Activated naive CD4-positive, alpha-beta T cell treated with anti-CD3 and anti-CD28 coated beads, Interleukin-2, amount 50 U/mL, for 16 hours (primary cell): ENCODE measurements at regions not wholly inside any gene's neighbourhood (a gene's known extent, or its start where the extent isn't known, plus 50 kb on each side); places are given as distances from the start of the nearest gene placed in this dataset.

ENCODE experiments used
- DNase-seq: peaks from one replicate; pipeline ENCODE4 v3.0.0-alpha.2; 2020

DNA sequence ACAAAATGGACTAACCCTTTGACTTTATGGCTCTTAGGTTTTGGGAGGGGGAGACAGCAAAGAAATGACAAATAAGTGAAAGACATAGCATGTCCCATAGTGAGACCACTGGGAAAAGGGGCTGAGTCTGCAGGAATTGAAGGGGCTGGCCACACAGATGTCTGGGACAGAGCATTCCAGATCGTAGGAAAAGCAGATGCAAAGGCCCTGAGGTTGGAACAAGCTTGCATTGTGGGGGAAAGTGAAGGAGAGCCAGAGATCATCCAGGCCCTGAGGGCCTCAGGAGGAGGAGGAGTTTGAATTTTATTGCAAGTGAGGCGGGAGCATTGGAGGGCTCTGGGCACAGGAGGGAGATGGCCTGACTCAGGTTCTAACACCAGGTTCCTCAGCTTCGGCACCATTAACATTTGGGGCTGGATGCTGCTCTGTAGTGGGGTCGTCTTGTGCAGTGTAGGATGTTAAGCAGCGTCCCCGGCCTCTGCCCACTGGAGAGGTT lies 97.5 kb downstream of the CEBPB start:
- no peak for DNase-seq

DNA sequence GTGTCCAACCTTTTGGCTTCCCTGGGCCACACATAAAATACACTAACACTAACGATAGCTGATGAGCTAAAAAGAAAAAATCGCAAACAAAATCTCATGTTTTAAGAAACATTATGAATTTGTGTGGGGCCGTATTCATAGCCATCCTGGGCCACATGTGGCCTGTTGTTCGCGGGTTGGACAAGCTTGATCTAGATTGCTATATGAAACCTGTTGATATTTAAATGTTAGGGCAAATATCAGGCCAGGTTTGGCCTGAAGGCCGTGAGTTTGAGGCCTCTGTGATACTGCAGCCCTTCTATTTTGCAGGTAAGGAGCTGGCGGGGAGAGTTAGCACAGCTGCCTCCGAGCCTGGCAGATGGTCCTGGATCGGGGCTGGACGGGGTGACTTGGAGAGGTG lies 99.0 kb downstream of the CEBPB start:
- no peak for DNase-seq

DNA sequence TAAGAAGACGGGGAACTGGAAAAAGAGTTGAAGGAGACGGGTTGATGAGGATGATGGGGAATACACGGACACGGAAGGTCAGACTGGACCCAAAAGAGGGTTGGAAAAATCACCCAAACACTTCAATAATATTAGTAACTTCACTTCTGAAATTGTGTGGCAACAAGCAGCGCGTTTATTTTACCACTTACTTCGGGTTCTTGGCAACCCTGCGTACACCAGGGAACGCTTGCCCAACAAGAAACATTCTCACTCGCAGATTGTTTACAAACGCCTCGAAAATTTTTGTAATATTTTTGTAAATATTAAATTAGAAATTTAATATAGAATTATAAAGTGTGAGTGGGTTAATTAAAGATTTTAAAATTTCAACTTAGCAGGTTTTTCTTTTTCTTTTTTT lies 99.5 kb downstream of the CEBPB start:
- DNase-seq: no peak

GRCh38 chr20:50290808-50291207 lies 100.2 kb downstream of the CEBPB start:
- DNase-seq: no peak

DNA sequence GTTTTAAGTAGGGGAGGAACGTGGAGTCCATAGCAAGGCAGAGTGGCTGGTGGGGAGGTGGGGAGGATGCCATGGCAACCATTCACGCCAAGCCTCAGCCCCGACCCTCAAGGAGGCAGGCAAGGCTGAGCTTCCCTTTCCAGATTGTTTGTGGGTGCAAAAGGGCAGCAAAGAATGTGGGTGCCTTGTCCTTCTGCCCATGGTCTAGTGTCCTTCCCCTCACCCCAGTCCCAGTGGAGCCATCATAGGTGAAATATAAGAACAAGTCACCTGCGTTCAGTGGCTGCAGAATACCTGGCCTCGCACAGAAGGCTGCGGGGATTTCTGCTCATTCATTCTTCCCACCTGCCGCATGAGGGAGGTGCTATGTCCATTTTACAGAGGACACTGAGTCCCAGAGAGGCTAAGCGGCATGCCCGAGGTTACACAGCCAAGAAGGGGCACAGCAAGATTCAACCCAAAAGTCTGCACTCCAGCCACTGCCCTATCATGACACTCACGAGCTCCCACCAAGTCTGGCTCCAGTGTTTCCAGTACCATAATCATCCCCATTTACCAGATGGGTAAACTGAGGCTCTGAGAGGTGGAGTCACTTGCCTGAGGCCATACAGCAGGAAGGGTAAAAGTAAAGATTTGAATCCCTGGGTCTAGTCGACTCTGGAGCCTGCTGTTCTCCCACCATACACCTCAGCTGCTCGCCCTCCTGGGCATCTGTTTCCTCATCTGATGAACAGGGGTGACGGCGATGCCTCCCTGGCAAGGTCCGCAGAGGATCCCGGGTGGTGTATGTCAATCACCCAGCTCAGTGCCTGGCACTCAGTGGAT lies 100.8 kb downstream of the CEBPB start:
- no peak for DNase-seq

DNA sequence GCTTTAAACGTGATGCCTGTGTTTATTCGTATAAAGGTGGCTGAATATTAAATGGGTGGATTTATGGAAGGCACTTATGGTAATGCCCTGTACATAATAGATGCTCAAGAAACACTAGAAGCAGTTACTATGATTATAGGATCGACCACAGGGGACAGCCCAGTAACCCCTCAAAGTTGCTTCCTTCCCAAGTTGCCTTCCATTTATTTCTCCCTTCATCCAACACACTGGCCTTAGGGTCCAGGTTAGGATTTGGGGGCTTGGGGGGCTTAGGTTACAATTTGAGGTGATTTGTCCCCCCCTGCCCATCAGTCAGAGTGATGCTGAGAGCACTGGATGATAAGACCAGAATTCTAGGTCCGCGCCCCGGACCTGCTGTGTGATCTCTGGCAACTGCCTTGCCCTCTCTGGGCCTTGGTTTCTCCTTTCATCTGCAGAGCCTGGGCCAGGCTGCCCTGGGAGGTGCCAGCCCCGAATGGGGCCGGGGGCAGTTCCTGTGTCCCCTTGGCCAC lies 101.5 kb downstream of the CEBPB start:
- no peak for DNase-seq

- DNase-seq: no peak
Observed at GRCh38 chr20:50292591-50293283, 102.1 kb downstream of the CEBPB start.

GRCh38 chr20:50293284-50294139 lies 102.9 kb downstream of the CEBPB start:
- no peak for DNase-seq

GRCh38 chr20:50294164-50295088 lies 103.8 kb downstream of the CEBPB start:
- DNase-seq: no peak

GRCh38 chr20:50295345-50295744 lies 104.7 kb downstream of the CEBPB start:
- DNase-seq: no peak

DNA sequence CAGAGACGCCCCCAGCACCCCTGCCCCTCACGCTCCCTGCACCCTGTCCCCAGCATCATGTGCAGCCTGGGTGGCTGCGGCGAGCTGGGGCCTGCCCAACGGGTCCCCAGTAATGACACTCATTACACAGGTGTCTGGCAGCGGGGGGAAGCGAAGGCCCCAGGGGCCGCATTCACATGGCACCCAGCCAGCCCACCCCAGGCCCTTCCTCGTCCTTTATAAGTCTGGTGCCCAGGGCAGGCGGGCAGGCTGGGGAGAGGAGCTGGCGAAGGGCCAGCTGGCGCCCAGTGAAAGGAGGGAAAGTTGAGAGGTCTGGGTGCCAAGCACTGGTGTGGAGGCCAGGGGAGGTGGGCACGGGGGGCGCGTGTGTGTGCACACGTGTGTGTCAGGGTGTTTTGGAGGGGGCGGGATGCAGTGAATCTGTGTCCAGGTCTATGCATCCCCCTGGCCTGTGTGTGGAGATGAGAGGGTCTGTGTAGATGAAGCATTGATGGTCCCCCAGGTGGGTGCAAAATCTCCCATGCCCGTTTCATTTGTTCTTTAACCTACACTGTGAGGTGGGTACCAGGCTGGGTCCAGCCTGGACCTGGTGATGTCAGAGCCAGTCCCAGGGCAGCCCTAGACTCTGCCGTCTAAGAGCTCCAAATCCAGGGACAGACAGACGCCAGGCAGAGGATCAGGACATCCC lies 105.3 kb downstream of the CEBPB start:
- no peak for DNase-seq

GRCh38 chr20:50296450-50297375 lies 106.1 kb downstream of the CEBPB start:
- DNase-seq: no peak

GRCh38 chr20:50297498-50298376 lies 107.1 kb downstream of the CEBPB start:
- no peak for DNase-seq

GRCh38 chr20:50298554-50299324 lies 108.1 kb downstream of the CEBPB start:
- DNase-seq: no peak

DNA sequence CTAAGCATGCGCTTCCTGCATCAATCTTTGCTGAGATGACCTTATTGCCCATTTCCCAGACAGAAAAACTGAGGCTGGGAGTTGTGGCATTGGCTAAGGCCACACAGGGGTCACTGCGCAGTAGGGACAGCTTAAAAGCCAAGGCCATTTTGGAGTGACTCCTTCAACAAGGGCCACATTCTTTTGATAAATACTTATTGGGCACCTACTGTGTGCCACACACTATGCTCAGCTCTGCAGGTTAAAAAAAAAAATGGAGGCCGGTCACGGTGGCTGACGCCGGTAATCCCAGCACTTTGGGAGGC lies 108.6 kb downstream of the CEBPB start:
- DNase-seq: no peak

DNA sequence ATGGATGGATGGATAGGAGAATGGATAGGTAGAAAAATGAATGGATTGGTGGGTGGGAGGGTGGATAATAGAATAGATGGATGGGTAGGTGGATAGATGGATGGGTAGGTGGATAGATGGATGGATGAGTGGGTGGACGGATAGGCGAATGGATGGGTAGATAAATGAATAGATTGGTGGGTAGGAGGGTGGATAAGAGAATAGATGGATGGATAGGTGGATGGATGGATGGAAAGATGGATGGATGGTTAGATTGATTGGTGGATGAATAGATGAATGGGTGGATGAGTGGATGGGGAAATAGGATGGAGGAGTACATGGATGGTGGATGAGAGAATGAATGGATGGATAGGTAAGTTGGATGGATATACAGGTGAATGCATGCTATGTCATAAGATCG lies 110.5 kb downstream of the CEBPB start:
- DNase-seq: no peak

- DNase-seq: no peak
Observed at GRCh38 chr20:50301712-50302111, 111.1 kb downstream of the CEBPB start.

- DNase-seq: no peak
Observed at GRCh38 chr20:50302341-50303057, 111.9 kb downstream of the CEBPB start.
